Stimulated activated CD8-positive, alpha-beta memory T cell treated with anti-CD3 and anti-CD28 coated beads, Interleukin-15, amount 100 ng/mL, for 48 hours (primary cell): ENCODE measurements at regions not wholly inside any gene's neighbourhood (a gene's known extent, or its start where the extent isn't known, plus 50 kb on each side); places are given as distances from the start of the nearest gene placed in this dataset.
"Not testable (repeated sequence)": the region's sequence is repeated elsewhere in the genome, so short reads cannot be mapped to it uniquely, and the experiment has no call there.

Experiments
- DNase-seq, 2 donors: peaks; one replicate each; pipeline ENCODE4 v3.0.0-alpha.2; 2020; ENCODE audit warnings: low read depth in 2 of 2

GRCh38 chr15:96894659-96895058 is 564.2 kb downstream of the NR2F2 start:
- no peak for DNase-seq

DNA sequence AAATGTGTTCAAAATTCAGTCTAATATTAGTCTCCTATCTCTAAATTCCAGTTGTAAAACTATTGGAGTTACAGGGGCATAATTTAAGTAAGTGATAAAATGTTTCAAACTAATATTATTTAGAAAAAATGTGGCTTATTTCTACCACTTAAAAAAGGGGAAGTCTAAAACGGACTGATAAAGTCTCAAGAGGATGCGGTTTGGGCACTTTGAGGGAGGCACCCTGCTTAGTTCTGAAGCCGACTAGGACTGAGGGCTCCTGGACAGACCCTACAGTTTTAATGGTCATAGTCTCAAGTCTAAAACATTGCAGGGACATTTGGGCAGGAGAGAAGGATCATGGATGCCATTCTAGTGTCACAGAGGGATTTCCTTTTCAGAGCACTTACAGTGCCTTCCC is 566.3 kb downstream of the NR2F2 start:
- no peak for DNase-seq

DNA sequence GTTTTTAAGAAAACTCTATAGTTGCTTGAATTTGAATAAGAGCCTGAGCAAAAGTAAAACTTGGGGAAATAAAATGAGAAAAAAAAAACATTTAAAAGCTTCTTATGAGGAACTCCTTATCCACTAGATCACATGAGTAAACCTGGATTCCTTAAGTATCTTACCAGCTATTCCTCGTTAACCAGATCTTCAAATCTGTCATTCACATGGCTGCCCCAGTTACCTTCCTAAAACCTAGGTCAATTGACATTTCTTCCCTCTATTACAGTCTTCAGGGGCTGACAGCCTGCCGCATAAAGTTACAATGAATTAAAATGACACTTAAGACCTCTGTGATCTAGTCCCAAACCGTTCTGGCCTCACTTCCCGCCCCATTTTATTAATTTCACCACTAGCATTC is 583.6 kb downstream of the NR2F2 start:
- DNase-seq = no peak

- DNase-seq = no peak
Observed at GRCh38 chr15:96916750-96917149, 586.2 kb downstream of the NR2F2 start.

DNA sequence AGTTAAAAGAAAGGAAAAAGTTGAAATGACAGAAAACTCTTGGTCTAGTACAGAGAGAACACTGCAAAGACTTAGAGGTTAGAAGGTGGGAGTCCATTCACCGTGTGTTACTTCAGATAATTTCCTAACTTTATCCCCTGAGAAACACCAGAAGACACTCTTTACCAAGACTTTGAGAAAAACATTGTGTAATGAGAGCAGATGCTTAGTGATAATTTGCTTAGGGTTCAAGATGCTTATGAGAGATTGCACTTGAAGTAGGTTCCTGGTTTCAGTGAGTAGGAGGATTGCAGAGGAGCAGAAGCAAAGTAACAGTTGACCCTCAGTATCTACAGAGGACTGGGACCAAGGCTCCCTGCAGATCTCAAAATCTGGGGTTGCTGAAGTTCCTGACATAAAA is 594.1 kb downstream of the NR2F2 start:
- DNase-seq = no peak

DNA sequence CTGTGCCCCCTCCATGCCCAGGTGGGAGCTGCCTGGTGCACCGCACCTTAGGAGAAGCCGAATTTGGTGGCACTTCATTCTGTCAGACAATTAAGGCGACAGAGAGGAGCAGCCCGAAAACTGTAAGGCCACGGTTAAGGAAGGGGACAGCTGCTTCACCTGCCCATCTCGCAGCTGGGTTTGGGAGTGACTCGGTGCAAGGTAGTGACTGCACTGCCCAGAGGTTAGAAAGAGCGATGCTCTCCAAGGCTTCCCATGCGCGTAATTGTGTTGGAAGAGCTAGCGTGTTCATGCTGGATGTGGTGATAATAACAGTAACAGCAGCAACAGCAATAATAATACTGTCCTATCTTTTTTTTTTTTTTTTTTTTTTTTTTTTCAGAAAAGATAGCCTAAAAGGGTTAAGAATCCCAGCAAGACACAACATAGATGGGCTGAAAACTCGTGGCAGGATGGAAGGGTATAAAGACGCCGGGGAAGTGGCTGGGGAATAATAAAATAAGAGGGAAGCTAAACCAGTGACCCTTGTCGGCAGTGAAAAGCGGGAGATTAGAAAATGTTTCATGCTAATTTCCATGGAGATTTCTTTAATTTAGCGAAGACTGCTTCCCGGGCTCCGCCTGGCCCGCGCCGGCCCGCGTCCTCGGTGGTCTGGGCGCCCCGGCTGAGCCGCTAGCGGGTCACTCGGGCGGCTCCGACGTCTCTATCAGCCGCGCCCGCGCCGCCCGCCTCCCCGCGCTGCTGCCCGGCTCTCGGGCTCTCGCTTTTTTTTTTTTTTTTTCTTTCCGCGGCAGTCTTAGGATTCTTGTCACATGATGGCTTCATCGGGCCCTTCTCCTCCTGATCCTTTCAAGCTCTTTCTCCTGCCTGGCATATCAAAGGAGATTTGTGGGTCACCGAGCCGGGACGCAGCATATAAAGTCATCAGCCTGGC is 617.1 kb downstream of the NR2F2 start:
- no peak for DNase-seq

GRCh38 chr15:96948981-96949380 is 618.5 kb downstream of the NR2F2 start:
- DNase-seq = no peak

- DNase-seq = no peak
Observed at GRCh38 chr15:96958721-96959120, 628.2 kb downstream of the NR2F2 start.

DNA sequence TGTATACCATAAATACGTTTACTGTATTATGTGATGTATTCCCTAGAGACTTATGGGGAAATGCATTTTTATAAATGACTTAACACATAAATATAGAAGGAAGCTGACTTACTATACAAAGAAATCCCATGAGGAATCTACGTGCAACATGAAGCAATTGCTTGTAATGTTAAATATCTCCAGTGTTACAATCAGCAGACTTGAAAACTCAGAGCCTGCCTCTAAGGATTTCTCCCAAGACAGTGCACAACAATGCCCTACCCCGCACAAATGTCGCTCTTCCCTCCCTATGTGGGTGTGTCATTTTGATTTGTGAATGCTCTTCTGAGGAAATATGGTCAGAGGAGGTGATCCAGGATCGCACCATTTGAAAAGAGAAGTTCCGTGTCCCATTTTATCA is 629.0 kb downstream of the NR2F2 start:
- no peak for DNase-seq

- no peak for DNase-seq
Observed at GRCh38 chr15:96960711-96961480, 630.4 kb downstream of the NR2F2 start.

GRCh38 chr15:96966554-96966953 is 636.1 kb downstream of the NR2F2 start:
- no peak for DNase-seq

DNA sequence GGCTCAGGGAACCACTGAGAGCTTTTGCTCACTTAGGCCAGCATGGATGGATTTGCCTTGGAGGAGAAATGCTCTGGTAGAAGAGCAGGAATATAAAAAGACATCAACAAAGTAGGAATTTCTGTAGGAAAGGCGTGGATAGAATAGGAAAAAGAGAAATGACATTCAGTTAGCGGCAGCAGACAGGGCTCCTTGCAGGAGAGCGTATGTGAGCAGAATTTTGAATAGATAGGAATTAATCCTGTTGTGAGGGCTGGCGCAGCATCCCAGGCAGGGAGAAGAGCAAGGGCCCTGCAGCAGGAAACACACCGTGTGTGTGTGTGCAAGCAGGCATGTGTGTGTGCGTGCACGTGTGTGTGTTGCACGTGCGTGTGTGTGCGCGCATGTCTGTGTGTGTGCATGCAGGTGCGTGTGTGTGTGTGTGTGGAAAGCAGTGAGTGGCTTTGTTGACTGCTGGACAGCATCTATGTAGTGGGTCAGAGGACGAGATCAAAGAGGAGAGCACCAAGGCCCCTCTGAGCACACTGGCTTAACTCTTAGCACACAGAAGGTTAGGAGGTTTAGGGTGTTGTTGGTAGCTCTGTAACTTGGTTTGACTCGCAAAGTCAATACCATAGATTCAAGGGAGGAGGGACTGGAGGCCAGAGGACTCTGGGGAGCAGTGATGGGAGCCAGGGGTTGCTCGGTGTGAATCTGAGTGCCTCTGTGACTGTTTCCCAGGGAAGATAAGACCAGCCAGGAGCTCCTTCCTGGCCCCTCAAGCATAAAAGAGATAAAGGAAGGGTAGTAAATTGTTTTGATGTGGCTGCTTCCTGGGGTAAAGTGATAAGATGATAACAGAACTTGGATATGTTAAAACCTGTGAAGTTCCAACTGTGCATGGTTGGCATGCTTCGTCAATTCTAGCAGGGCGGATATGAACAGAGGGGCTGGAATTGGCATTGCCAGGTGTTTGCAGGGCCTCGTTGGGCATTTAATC is 639.5 kb downstream of the NR2F2 start:
- DNase-seq = no peak

DNA sequence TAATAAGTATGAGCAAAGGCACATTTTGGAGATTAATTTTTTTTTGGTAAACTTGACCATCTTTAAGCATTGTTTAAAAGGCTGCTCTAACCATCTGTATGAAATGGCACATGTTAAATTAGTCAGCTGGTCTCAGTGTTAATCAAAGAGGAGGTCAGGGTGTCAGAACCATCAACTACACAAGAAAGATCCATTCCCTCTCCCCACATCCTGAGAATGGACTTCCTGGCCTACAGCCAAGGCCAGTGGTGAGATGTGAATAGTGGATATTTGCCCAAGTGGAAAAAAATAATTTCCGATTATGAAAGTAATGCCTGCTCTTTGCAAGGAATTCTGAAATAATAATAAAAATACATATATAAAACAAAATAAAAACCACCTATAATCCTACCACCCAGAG is 641.7 kb downstream of the NR2F2 start:
- DNase-seq = no peak

DNA sequence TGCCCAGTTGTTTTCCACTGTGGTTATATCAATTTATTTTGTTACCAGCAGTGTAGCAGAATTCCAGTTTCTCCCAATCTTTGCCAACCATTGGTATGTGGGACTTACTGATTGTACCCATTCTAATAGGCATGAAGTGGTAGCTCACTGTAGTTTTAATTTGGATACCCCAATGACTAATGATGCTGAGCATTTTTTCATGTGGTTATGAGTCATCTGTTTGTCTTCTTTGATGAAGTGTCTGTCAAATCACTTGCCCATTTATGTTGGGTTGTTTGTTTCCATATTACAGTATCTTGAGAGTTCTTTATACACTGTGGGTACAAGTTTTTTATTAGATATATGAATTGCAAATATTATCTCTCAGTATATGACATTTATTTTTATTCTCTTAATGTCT is 644.3 kb downstream of the NR2F2 start:
- no peak for DNase-seq

GRCh38 chr15:96977886-96978285 is 647.4 kb downstream of the NR2F2 start:
- no peak for DNase-seq

- DNase-seq = no peak
Observed at GRCh38 chr15:96978937-96979473, 648.5 kb downstream of the NR2F2 start.

- DNase-seq = not testable (repeated sequence)
Observed at GRCh38 chr15:96984121-96984671, 653.7 kb downstream of the NR2F2 start.

DNA sequence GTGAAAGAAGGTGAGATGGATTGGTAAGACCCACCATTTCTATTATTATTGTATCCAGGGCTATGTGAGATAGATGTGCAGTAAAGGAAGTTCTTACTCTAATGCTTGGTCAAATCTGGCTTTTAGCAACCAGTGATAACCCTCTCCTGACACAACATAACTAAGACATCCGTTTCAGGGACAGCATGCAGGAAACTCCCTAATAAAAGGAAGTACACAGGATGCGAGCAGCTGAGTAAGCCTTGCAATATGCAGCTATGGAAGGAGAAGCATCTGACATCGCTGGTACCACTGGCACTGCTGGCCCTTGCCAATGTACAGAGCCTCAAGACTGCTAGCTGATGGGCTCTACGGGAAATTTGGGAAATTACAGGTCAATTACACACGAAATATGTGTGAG is 662.3 kb downstream of the NR2F2 start:
- DNase-seq = no peak

- DNase-seq = no peak
Observed at GRCh38 chr15:96997538-96997937, 667.0 kb downstream of the NR2F2 start.

GRCh38 chr15:97009031-97009431 is 678.5 kb downstream of the NR2F2 start:
- no peak for DNase-seq

- no peak for DNase-seq
Observed at GRCh38 chr15:97012986-97013385, 682.5 kb downstream of the NR2F2 start.
